Activated CD4-positive, alpha-beta T cell treated with anti-CD3 and anti-CD28 coated beads, Interleukin-2, amount 10 ng/mL, durations not matched to agents 7 days and 5 days (primary cell): ENCODE measurements at regions not wholly inside any gene's neighbourhood (a gene's known extent, or its start where the extent isn't known, plus 50 kb on each side); places are given as distances from the start of the nearest gene placed in this dataset.

Experiments used
- CTCF ChIA-PET: fragments of 350-600 bp; sonication (Branson Sonifier 250); formaldehyde crosslinking; loops from one replicate; lab custom pipeline; 2021; ENCODE audit warnings: antibody characterized with exemption; lab: Charles Lee
- POLR2A ChIA-PET: fragments of 350-600 bp; sonication (Branson Sonifier 250); formaldehyde crosslinking; loops from one replicate; lab custom pipeline; 2021; ENCODE audit warnings: antibody characterized with exemption; lab: Charles Lee
- DNase-seq: peaks from one replicate; pipeline ENCODE4 v3.0.0-alpha.2; 2020
- H3K27ac Mint-ChIP-seq: one replicate; pipeline ENCODE4 v1.8.0; 2021; ENCODE audit warnings: mild to moderate bottlenecking, moderate library complexity, mixed read lengths
- H3K27me3 Mint-ChIP-seq: one replicate; pipeline ENCODE4 v1.8.0; 2021; ENCODE audit warnings: mixed read lengths
- H3K36me3 Mint-ChIP-seq: one replicate; pipeline ENCODE4 v1.8.0; 2021; ENCODE audit warnings: low read depth, mixed read lengths
- H3K4me1 Mint-ChIP-seq: one replicate; pipeline ENCODE4 v1.8.0; 2021; ENCODE audit warnings: mixed read lengths
- H3K4me3 Mint-ChIP-seq: one replicate; pipeline ENCODE4 v1.8.0; 2021; ENCODE audit warnings: mild to moderate bottlenecking, moderate library complexity, mixed read lengths
- H3K9me3 Mint-ChIP-seq: one replicate; pipeline ENCODE4 v1.8.0; 2021; ENCODE audit warnings: mixed read lengths

DNA sequence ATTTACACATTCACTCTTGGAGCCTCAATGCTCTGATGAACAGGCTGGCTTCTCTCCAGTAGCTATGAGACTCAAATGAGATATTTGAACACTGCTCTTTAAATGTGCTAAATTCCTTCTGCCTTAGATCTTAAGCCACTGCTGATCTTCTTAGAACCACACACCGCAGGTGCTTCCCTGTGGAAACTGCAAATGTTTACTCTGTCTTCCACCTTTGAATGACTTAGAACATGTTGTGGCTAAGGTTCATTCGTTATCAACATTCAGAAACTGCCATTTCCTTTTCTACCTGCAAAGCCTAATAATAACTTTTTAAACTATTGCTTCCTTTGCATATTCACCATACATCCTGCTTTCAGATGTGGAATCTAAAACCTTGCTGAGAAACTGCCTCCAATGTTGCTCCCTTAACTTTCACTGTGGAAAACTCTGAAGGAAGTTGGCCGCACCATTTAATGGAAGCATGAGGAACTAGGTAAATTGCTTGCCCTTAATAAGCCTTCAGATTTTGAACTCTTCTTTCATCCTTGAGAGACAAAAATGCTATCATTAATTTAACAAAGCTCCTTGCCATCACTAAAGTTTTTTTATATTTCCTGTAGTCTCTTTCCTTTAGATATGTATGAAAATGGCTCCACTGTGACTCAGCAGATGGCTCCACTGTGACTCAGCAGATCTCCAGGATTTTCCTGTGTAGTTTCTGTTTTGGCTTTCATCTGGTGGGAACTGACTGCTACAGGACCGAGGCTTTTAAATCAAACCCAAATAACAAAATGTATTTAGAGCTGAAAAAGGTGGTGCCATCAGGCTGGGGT, 143.8 kb downstream of the TNFSF18 start:
- H3K4me1 Mint-ChIP-seq = peaks cover 24% of the 10 kb centered on the region
- ChIA-PET POLR2A (no interaction called here), CTCF (interaction anchor here (0.8 to 1.9 kb wide), 2 partner anchors 9 to 11 kb away, joined by 3 to 4 read pairs; no protein-coding TSS in a partner anchor)
- H3K9me3 Mint-ChIP-seq = peaks cover 6% of the 10 kb centered on the region
- DNase-seq = peak; percentile 27
- peak overlapping the region; percentile 2 for H3K4me3 Mint-ChIP-seq
- peaks cover 4% of the 10 kb centered on the region for H3K36me3 Mint-ChIP-seq
- peak overlapping the region; percentile 7 for H3K27ac Mint-ChIP-seq
- peaks cover 15% of the 10 kb centered on the region for H3K27me3 Mint-ChIP-seq

DNA sequence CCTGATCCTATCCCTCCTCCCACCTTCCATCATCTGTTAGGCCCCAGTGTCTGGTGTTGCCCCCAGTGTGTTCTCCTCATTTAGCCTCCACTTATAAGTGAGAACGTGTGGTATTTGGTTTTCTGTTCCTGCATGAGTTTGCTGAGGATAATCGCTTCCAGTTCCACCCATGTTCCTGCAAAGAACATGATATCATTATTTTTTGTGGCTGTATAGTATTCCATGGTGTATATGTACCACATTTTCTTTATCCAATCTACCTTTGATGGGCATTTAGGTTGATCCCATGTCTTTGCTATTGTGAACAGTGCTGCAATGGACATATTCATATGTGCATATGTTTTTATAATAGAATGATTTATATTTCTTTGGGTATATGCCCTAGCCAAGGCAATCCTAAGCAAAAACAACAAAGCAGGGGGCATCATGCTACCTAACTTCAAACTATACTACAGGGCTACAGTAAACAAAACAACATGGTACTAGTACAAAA, 142.9 kb downstream of the TNFSF18 start:
- ChIA-PET POLR2A (no interaction called here), CTCF (interaction anchor here (0.8 kb wide), 1 partner anchor 10 kb away, joined by 3 read pairs; no protein-coding TSS in a partner anchor)
- Mint-ChIP-seq H3K36me3 (peaks cover 5% of the 10 kb centered on the region), H3K4me1 (peaks cover 24% of the 10 kb centered on the region), H3K27me3 (peaks cover 15% of the 10 kb centered on the region), H3K27ac (no peak overlapping the region), H3K9me3 (peaks cover 9% of the 10 kb centered on the region), H3K4me3 (no peak overlapping the region)
- no peak for DNase-seq

DNA sequence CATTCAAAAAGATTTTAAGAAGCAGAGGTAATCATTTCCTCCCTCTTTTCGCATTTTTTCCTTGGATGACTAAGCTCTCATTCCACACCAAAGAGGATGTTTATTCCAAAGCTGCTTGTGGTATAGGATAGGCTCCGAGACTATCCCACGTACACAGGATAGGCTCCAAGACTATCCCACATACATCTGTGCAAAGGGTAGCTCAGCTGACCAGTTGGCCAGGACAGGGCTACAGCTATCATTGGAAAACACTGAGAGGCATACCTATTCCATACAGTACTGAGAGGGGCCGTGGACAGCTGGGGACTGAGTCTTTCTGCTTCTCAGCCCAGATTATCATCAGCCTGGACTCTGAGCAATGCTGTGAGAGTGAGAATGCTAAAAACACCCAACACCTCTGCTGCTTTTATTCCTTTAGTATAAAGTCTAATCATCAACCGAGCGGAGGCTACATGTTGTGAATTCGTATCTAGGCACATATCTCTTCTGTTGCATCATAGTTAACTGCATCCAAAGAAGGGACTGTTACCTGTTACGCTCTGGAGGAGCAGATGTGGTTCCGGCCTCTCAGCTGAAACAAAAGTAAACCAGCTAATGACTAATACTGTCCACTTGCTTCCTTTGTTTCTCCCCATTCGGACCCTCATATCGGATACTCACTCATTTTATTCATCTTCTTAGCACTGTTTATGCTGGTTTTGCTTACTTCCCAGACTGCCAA, 141.0 kb downstream of the TNFSF18 start:
- ChIA-PET POLR2A (interaction anchor here (0.6 kb wide), 1 partner anchor 56 kb away, joined by 3 read pairs; no protein-coding TSS in a partner anchor), CTCF (no interaction called here)
- H3K4me3 Mint-ChIP-seq = no peak overlapping the region
- DNase-seq = no peak
- no peak overlapping the region for H3K27ac Mint-ChIP-seq
- peaks cover 19% of the 10 kb centered on the region for H3K9me3 Mint-ChIP-seq
- H3K27me3 Mint-ChIP-seq = peaks cover 22% of the 10 kb centered on the region
- H3K36me3 Mint-ChIP-seq = peaks cover 7% of the 10 kb centered on the region
- H3K4me1 Mint-ChIP-seq = peaks cover 24% of the 10 kb centered on the region

- DNase-seq = no peak
- Mint-ChIP-seq H3K4me3 (no peak overlapping the region), H3K4me1 (peaks cover 4% of the 10 kb centered on the region), H3K36me3 (peaks cover 8% of the 10 kb centered on the region), H3K27ac (no peak overlapping the region), H3K9me3 (peaks cover 24% of the 10 kb centered on the region), H3K27me3 (peaks cover 24% of the 10 kb centered on the region)
- ChIA-PET CTCF (interaction anchor here (0.6 kb wide), 1 partner anchor 38 kb away, joined by 5 read pairs; no protein-coding TSS in a partner anchor), POLR2A (no interaction called here)
Measured at GRCh38 chr1:172912765-172913260, 137.9 kb downstream of the TNFSF18 start.

DNA sequence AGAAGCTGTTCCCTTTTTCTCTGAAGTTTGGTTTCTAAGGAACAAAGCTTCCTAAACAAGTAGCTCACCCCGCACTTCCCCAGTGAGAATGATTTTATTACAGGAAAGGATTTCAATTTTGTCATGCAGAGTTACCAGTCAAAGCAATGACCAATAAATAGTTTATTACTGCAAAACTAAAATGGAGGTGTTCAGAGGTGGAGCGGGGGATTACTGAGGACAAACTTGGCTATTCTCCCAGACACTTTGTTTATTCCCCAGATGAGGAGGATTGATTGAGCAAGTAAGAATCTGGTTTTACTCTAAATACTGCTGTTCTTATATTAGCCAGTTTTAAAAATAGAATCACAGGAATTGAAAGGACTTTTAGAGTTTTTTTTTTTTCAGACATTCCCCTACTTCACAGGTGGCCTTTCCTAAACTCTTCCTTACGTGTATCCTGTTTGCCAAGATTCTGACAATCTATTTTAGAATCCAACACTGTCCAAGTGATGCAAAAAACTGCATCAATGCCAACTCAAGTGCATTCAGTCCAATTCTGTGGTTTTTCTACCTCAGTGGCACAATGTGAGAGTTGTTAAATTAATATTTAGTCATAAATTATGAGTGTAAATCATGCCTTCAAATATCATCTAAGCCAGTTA, 136.1 kb downstream of the TNFSF18 start:
- peaks cover 8% of the 10 kb centered on the region for H3K36me3 Mint-ChIP-seq
- peaks cover 23% of the 10 kb centered on the region for H3K27me3 Mint-ChIP-seq
- no peak for DNase-seq
- ChIA-PET CTCF (interaction anchor here (1.1 kb wide), 1 partner anchor 14 kb away, joined by 3 read pairs; no protein-coding TSS in a partner anchor), POLR2A (no interaction called here)
- no peak overlapping the region for H3K4me3 Mint-ChIP-seq
- H3K4me1 Mint-ChIP-seq = no peaks in the 10 kb centered on the region
- no peak overlapping the region for H3K27ac Mint-ChIP-seq
- peaks cover 20% of the 10 kb centered on the region for H3K9me3 Mint-ChIP-seq

DNA sequence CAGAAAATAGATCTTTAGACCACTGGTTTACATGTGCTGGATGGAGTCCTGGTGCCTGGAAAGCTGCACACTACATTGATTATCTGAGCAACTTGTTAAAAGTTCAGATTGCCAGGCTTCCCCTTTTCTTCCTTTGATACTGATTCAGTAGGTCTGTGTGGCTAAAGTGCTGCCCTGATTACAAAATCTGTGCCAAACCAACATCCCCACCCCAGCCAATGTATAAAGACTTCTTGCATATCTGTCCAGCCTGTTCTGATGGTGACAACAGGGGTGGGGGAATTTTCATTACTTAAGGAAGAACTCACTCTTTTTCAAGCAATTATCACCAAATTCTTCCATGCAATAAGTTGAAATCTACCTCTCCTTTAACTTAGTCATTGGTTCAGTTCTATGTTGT, 135.5 kb downstream of the TNFSF18 start:
- ChIA-PET CTCF (no interaction called here), POLR2A (no interaction called here)
- Mint-ChIP-seq H3K27ac (no peak overlapping the region), H3K4me3 (no peak overlapping the region), H3K27me3 (peaks cover 23% of the 10 kb centered on the region), H3K9me3 (peaks cover 20% of the 10 kb centered on the region), H3K4me1 (no peaks in the 10 kb centered on the region), H3K36me3 (peaks cover 8% of the 10 kb centered on the region)
- DNase-seq = no peak

- H3K36me3 Mint-ChIP-seq = peaks cover 8% of the 10 kb centered on the region
- peaks cover 20% of the 10 kb centered on the region for H3K9me3 Mint-ChIP-seq
- ChIA-PET POLR2A (no interaction called here), CTCF (no interaction called here)
- H3K27me3 Mint-ChIP-seq = peaks cover 23% of the 10 kb centered on the region
- no peak overlapping the region for H3K4me3 Mint-ChIP-seq
- DNase-seq = no peak
- no peak overlapping the region for H3K27ac Mint-ChIP-seq
- H3K4me1 Mint-ChIP-seq = no peaks in the 10 kb centered on the region
Measured at GRCh38 chr1:172916116-172916515, 134.6 kb downstream of the TNFSF18 start.

- H3K4me3 Mint-ChIP-seq = no peak overlapping the region
- no peaks in the 10 kb centered on the region for H3K4me1 Mint-ChIP-seq
- ChIA-PET POLR2A (no interaction called here), CTCF (no interaction called here)
- DNase-seq = no peak
- peaks cover 15% of the 10 kb centered on the region for H3K9me3 Mint-ChIP-seq
- H3K27me3 Mint-ChIP-seq = peaks cover 23% of the 10 kb centered on the region
- no peak overlapping the region for H3K27ac Mint-ChIP-seq
- peaks cover 6% of the 10 kb centered on the region for H3K36me3 Mint-ChIP-seq
Measured at GRCh38 chr1:172917972-172918371, 132.8 kb downstream of the TNFSF18 start.

DNA sequence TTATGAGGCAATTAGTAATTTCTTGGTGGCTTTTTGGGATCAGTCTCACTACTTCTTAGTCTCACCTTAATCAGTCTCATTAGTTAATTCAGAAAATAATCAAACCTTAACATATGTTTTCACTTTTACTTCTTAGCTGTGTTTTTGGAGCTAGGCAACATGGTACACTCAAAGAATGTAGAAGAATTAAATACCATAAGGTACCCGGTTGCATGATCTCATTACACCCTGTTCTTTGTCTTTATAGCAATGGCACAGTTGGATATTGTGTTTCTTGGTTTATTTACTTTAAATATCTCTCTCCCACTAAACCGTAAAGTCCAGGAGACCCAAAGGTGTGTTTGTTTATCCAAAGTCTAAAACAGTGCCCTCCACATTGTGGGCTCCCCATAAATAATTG, 132.3 kb downstream of the TNFSF18 start:
- no peak overlapping the region for H3K4me3 Mint-ChIP-seq
- H3K9me3 Mint-ChIP-seq = peaks cover 10% of the 10 kb centered on the region
- ChIA-PET POLR2A (no interaction called here), CTCF (no interaction called here)
- no peaks in the 10 kb centered on the region for H3K4me1 Mint-ChIP-seq
- H3K27me3 Mint-ChIP-seq = peaks cover 20% of the 10 kb centered on the region
- H3K36me3 Mint-ChIP-seq = peaks cover 3% of the 10 kb centered on the region
- no peak overlapping the region for H3K27ac Mint-ChIP-seq
- DNase-seq = no peak

DNA sequence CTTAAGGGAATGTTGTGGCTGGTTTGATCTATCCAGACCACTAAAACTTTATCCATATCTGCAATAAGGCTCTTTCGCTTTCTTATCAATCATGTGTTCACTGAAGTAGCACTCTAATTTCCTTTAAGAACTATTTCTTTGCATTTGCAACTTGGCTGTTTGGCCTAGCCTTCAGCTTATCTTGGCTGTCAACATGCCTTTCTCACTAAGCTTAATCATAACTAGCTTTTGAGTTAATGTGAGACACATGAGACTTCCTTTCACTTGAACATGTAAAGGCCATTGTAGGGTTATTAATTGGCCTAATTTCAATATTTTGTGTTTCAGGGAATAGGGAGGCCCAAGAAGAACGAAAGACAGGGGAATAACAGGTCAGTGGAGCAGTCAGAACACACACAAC, 124.7 kb downstream of the TNFSF18 start:
- H3K4me1 Mint-ChIP-seq = no peaks in the 10 kb centered on the region
- no peaks in the 10 kb centered on the region for H3K36me3 Mint-ChIP-seq
- ChIA-PET CTCF (interaction anchor here (0.8 kb wide), 1 partner anchor 66 kb away, joined by 3 read pairs; no protein-coding TSS in a partner anchor), POLR2A (no interaction called here)
- H3K9me3 Mint-ChIP-seq = no peaks in the 10 kb centered on the region
- no peak for DNase-seq
- peaks cover 10% of the 10 kb centered on the region for H3K27me3 Mint-ChIP-seq
- no peak overlapping the region for H3K4me3 Mint-ChIP-seq
- no peak overlapping the region for H3K27ac Mint-ChIP-seq

- Mint-ChIP-seq H3K9me3 (no peaks in the 10 kb centered on the region), H3K27me3 (peaks cover 10% of the 10 kb centered on the region), H3K4me3 (no peak overlapping the region), H3K4me1 (peaks cover 4% of the 10 kb centered on the region), H3K36me3 (no peaks in the 10 kb centered on the region), H3K27ac (no peak overlapping the region)
- POLR2A ChIA-PET = no interaction called here
- CTCF ChIA-PET = no interaction called here
- DNase-seq = no peak
Measured at GRCh38 chr1:172928412-172928811, 122.3 kb downstream of the TNFSF18 start.

DNA sequence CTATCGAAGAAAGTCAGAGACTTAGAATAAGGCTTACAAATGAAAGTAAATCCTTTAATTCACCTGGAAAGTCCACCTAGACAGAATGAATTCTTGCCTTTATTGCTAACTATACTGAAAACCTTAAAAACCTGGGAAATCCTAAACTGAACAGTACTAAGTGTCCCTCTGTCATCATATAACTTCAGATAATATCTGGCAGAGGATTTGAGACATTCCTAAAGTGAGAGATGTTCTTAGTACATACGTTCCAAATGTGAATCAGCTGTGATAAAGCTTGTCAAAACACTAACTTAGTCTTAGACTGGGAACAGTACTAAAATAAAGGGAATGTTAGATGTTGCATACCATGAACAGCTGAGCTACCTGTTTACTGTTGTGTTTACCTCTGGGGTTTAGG, 121.7 kb downstream of the TNFSF18 start:
- Mint-ChIP-seq H3K4me3 (no peak overlapping the region), H3K4me1 (peaks cover 8% of the 10 kb centered on the region)

More for the DNA sequence above, 121.7 kb downstream of the TNFSF18 start:
- Mint-ChIP-seq H3K9me3 (no peaks in the 10 kb centered on the region), H3K27ac (no peak overlapping the region), H3K36me3 (no peaks in the 10 kb centered on the region), H3K27me3 (peaks cover 10% of the 10 kb centered on the region)
- CTCF ChIA-PET = interaction anchor here (1.2 kb wide), 1 partner anchor 11 kb away, joined by 3 read pairs; no protein-coding TSS in a partner anchor
- DNase-seq = no peak
- POLR2A ChIA-PET = no interaction called here
